Keratinocyte (primary cell): ENCODE measurements at regions not wholly inside any gene's neighbourhood (a gene's known extent, or its start where the extent isn't known, plus 50 kb on each side); places are given as distances from the start of the nearest gene placed in this dataset.

Source experiments
- DNase-seq: peaks from one replicate; pipeline ENCODE4 v3.0.0-alpha.2; 2011; ENCODE audit warnings: low read depth, missing footprints, low spot score
- FAIRE-seq: peaks from 2 replicates; lab custom pipeline; 2011; peaks lifted over from hg19 to GRCh38; lab: Jason Lieb, UNC
- H2AFZ ChIP-seq: 2 replicates; pipeline ENCODE4 v1.6.0; 2012; ENCODE audit warnings: low read length, control low read depth, inconsistent platforms; ENCODE audit not compliant: control insufficient read depth
- H3K27ac ChIP-seq: 2 replicates; pipeline ENCODE4 v1.5.1; 2011; ENCODE audit warnings: low read length; ENCODE audit not compliant: control insufficient read depth, insufficient read depth
- H3K27me3 ChIP-seq: 3 replicates; pipeline ENCODE4 v1.6.0; 2011; ENCODE audit warnings: low read length; ENCODE audit not compliant: control insufficient read depth, insufficient read depth; ENCODE audit errors: extremely low read depth
- H3K36me3 ChIP-seq, 2 experiments: 2 replicates in 1 of 2; 3 replicates in 1 of 2; pipeline ENCODE4 v1.5.1; 2011; ENCODE audit warnings: low read length in 2 of 2, mild to moderate bottlenecking in 1 of 2; ENCODE audit not compliant: control insufficient read depth in 2 of 2, insufficient read depth in 2 of 2; ENCODE audit errors: extremely low read depth in 1 of 2
- H3K4me1 ChIP-seq: 3 replicates; pipeline ENCODE4 v1.5.1; 2011; ENCODE audit warnings: low read length; ENCODE audit not compliant: control insufficient read depth, insufficient read depth; ENCODE audit errors: extremely low read depth
- H3K4me2 ChIP-seq: 3 replicates; pipeline ENCODE4 v1.6.0; 2011; ENCODE audit warnings: low read depth, low read length; ENCODE audit not compliant: control insufficient read depth, insufficient read depth; ENCODE audit errors: extremely low read depth
- H3K4me3 ChIP-seq, 3 experiments: fragments of 200-600 bp in 1 of 3; sonication (generic) in 1 of 3; 2 replicates in 2 of 3; 3 replicates in 1 of 3; pipeline ENCODE4 v1.5.1; 2011 to 2016; ENCODE audit warnings: low read length in 3 of 3, mild to moderate bottlenecking in 3 of 3, control low read depth in 2 of 3, inconsistent platforms in 1 of 3, low read depth in 1 of 3, mixed read lengths in 1 of 3, mixed run types in 1 of 3, moderate library complexity in 1 of 3; ENCODE audit not compliant: control insufficient read depth in 2 of 3, insufficient read depth in 2 of 3; ENCODE audit errors: extremely low read depth in 1 of 3
- H3K79me2 ChIP-seq: 2 replicates; pipeline ENCODE4 v1.6.0; 2012; ENCODE audit warnings: low read length; ENCODE audit not compliant: control insufficient read depth, insufficient read depth
- H3K9ac ChIP-seq: 3 replicates; pipeline ENCODE4 v1.6.0; 2011; ENCODE audit warnings: low read length; ENCODE audit not compliant: control insufficient read depth, insufficient read depth; ENCODE audit errors: extremely low read depth
- H3K9me1 ChIP-seq: 3 replicates; pipeline ENCODE4 v1.6.0; 2011; ENCODE audit warnings: low read length; ENCODE audit not compliant: control insufficient read depth, insufficient read depth; ENCODE audit errors: extremely low read depth
- H3K9me3 ChIP-seq: 2 replicates; pipeline ENCODE4 v1.5.1; 2012; ENCODE audit warnings: low read depth, low read length; ENCODE audit not compliant: control insufficient read depth
- H4K20me1 ChIP-seq: 3 replicates; pipeline ENCODE4 v1.6.0; 2011; ENCODE audit warnings: low read length; ENCODE audit not compliant: control insufficient read depth, insufficient read depth; ENCODE audit errors: extremely low read depth
- EZH2 ChIP-seq: IDR thresholded peaks from one replicate; pipeline ENCODE4 v1.6.1; 2012; ENCODE audit warnings: inconsistent platforms, mild to moderate bottlenecking, low read length, moderate library complexity
- dilution Hi-C: fragments of 300-500 bp; cut with MboI; formaldehyde crosslinking; loops from one replicate; pipeline ENCODE4 v1.7.0; 2020; ENCODE audit warnings: low sequenced_read_pairs; ENCODE audit not compliant: extremely low pct_ligation_motif_present
- TF ChIP-seq, protein P1 (sequence below), 3 experiments: IDR thresholded peaks in 1 of 3; conservative IDR thresholded peaks in 1 of 3; optimal IDR thresholded peaks in 1 of 3; 2 replicates in 2 of 3; 3 replicates in 1 of 3; pipeline versions ENCODE3 to v1.5.1; 2011; ENCODE audit warnings: low read length in 3 of 3, mild to moderate bottlenecking in 3 of 3, moderate library complexity in 2 of 3, control low read depth in 1 of 3, inconsistent platforms in 1 of 3; ENCODE audit not compliant: insufficient read depth in 2 of 3; ENCODE audit errors: extremely low read depth in 1 of 3

GRCh38 chr5:155260798-155261197 is 247.2 kb downstream of the KIF4B start:
- H3K4me1 ChIP-seq, result peaks cover 13% of the 10 kb centered on the region
- H3K27me3 ChIP-seq, result no peaks in the 10 kb centered on the region
- no peak overlapping the region for H3K9ac ChIP-seq
- H3K27ac ChIP-seq, result no peak overlapping the region
- H3K36me3 ChIP-seq, result no peaks in the 10 kb centered on the region
- H3K4me2 ChIP-seq, result no peak overlapping the region
- no peak for DNase-seq
- H3K4me3 ChIP-seq, result no peak overlapping the region
- H3K9me1 ChIP-seq, result no peaks in the 10 kb centered on the region
- no peaks in the 10 kb centered on the region for H3K9me3 ChIP-seq
- no peaks in the 10 kb centered on the region for H4K20me1 ChIP-seq
- FAIRE-seq, result no peak
- TF ChIP-seq, protein P1, sequence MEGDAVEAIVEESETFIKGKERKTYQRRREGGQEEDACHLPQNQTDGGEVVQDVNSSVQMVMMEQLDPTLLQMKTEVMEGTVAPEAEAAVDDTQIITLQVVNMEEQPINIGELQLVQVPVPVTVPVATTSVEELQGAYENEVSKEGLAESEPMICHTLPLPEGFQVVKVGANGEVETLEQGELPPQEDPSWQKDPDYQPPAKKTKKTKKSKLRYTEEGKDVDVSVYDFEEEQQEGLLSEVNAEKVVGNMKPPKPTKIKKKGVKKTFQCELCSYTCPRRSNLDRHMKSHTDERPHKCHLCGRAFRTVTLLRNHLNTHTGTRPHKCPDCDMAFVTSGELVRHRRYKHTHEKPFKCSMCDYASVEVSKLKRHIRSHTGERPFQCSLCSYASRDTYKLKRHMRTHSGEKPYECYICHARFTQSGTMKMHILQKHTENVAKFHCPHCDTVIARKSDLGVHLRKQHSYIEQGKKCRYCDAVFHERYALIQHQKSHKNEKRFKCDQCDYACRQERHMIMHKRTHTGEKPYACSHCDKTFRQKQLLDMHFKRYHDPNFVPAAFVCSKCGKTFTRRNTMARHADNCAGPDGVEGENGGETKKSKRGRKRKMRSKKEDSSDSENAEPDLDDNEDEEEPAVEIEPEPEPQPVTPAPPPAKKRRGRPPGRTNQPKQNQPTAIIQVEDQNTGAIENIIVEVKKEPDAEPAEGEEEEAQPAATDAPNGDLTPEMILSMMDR (optimal IDR thresholded peaks at IDR 0.05 in 1 of 3, IDR thresholded peaks at IDR 0.05 in 1 of 3, conservative IDR thresholded peaks at IDR 0.05 in 1 of 3; ENCODE audit: extremely low read depth in 1 of 3, insufficient read depth in 2 of 3, low read length in 3 of 3), result peak; percentile 41 to 64 (median 53)
- no peak for TF ChIP-seq EZH2
- dilution Hi-C loops, result no loop called here
- no peak overlapping the region for H2AFZ ChIP-seq
- no peaks in the 10 kb centered on the region for H3K79me2 ChIP-seq

DNA sequence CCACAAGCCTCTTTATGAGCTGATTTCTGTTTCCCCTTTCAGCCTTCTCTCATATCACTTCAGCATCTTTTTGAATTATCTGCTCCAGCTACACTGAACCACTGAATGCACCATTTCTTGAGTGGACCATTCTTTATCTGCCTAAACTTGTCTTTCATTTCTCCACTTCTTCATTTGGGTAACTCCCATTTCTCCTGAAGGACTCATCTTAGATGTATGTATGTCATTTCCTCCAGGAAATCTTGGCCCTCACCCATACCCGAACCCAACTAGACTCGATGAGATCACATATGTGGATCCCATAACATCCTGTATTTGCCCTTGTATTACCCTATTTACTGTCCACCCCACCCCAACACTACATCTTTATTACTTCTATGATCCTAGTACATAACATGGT is 249.8 kb downstream of the KIF4B start:
- dilution Hi-C loops, result no loop called here
- peak overlapping the region; percentile 61 for H2AFZ ChIP-seq
- H3K79me2 ChIP-seq, result no peaks in the 10 kb centered on the region
- H3K4me1 ChIP-seq, result peaks cover 13% of the 10 kb centered on the region
- TF ChIP-seq, protein P1 (optimal IDR thresholded peaks at IDR 0.05 in 1 of 3, IDR thresholded peaks at IDR 0.05 in 1 of 3, conservative IDR thresholded peaks at IDR 0.05 in 1 of 3; ENCODE audit: extremely low read depth in 1 of 3, insufficient read depth in 2 of 3, low read length in 3 of 3), result no peak
- no peak for TF ChIP-seq EZH2
- H3K4me3 ChIP-seq, result no peak overlapping the region
- H3K9ac ChIP-seq, result no peak overlapping the region
- peak overlapping the region; percentile 29 for H3K4me2 ChIP-seq
- H4K20me1 ChIP-seq, result no peaks in the 10 kb centered on the region
- no peaks in the 10 kb centered on the region for H3K27me3 ChIP-seq
- peak; percentile 55 for FAIRE-seq
- DNase-seq, result no peak
- no peaks in the 10 kb centered on the region for H3K9me3 ChIP-seq
- H3K36me3 ChIP-seq, result no peaks in the 10 kb centered on the region
- H3K9me1 ChIP-seq, result no peaks in the 10 kb centered on the region
- no peak overlapping the region for H3K27ac ChIP-seq
